D721Med (cell line): ENCODE measurements at regions not wholly inside any gene's neighbourhood (a gene's known extent, or its start where the extent isn't known, plus 50 kb on each side); places are given as distances from the start of the nearest gene placed in this dataset.
"Not testable (repeated sequence)": the region's sequence is repeated elsewhere in the genome, so short reads cannot be mapped to it uniquely, and the experiment has no call there.

Experiments used
- DNase-seq: peaks from one replicate; pipeline ENCODE4 v3.0.0; 2011; ENCODE audit warnings: low spot score; ENCODE audit not compliant: insufficient read length
- FAIRE-seq: peaks from 2 replicates; lab custom pipeline; 2011; peaks lifted over from hg19 to GRCh38; lab: Jason Lieb, UNC
- TF ChIP-seq, protein P1 (sequence below): IDR thresholded peaks from 2 replicates; pipeline ENCODE4 v1.5.1; 2012; ENCODE audit warnings: mild to moderate bottlenecking, control low read depth; ENCODE audit not compliant: insufficient read depth; ENCODE audit errors: missing control alignments

DNA sequence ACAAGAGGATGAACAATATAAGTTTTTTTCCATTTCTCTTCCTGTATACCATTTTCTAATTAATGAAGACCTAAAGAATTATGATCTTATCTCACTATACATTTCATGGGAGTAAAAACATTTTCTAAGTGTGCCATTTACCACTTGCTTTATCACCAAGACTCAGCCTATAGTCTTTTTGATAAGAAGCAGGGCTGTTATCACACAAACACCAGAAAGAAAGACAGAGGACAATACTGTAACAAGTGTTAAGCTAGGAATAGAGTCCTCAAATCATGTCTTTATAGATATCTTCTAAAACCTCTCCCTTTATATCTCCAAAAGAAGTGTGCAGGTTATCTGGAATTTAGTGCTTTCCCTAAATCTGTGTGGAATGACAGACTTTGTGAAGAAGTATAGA is 119.7 kb downstream of the FAM174A start:
- FAIRE-seq (no peak), DNase-seq (no peak)
- TF ChIP-seq, protein P1, sequence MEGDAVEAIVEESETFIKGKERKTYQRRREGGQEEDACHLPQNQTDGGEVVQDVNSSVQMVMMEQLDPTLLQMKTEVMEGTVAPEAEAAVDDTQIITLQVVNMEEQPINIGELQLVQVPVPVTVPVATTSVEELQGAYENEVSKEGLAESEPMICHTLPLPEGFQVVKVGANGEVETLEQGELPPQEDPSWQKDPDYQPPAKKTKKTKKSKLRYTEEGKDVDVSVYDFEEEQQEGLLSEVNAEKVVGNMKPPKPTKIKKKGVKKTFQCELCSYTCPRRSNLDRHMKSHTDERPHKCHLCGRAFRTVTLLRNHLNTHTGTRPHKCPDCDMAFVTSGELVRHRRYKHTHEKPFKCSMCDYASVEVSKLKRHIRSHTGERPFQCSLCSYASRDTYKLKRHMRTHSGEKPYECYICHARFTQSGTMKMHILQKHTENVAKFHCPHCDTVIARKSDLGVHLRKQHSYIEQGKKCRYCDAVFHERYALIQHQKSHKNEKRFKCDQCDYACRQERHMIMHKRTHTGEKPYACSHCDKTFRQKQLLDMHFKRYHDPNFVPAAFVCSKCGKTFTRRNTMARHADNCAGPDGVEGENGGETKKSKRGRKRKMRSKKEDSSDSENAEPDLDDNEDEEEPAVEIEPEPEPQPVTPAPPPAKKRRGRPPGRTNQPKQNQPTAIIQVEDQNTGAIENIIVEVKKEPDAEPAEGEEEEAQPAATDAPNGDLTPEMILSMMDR, result no peak

DNA sequence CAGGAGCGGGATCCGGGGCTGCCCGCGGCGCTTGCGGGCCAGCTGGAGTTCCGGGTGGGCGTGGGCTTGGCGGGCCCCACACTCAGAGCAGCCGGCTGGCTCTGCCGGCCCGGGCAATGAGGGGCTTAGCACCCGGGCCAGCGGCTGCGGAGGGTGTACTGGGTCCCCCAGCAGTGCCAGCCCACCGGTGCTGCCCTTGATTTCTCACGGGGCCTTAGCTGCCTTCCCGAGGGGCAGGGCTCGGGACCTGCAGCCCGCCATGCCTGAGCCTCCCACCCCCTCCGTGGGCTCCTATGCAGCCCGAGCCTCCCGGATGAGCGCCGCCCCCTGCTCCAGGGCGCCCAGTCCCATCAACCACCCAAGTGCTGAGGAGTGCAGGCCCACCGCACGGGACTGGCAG is 121.6 kb downstream of the FAM174A start:
- not testable (repeated sequence) for FAIRE-seq, DNase-seq

DNA sequence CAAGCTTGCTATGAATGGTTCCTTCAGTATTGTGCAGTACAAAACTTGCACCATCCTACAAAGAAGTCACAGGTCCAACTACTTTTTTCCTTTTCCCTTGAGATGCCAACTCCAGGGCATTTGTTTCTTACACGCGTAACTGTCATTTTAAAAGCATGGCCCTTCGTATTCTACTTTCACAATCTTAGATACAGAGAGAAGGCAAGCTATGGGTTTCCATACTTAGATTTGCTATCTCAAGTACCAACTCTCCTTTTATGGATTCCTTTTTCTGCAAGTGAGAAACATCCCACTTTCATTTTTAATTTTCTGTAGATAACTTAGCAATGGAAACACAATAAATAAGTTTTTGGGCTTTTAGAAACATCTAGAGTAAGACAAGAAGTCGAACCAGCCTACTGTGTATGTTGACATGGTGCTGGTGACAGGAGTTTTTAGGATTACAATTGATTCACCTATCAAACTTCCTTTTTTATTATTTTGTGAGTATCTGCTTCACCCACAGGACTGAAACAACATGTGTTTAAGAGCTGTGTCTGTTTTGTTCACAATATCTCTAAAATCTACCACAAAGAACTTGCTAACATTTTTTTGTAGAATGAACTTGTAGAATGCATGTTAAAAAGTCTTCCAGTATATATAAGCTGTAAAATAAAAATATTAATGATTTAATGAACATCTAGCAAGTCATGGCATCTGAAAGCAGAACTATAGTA is 124.1 kb downstream of the FAM174A start:
- TF ChIP-seq, protein P1, result no peak
- FAIRE-seq, result no peak
- DNase-seq, result no peak

DNA sequence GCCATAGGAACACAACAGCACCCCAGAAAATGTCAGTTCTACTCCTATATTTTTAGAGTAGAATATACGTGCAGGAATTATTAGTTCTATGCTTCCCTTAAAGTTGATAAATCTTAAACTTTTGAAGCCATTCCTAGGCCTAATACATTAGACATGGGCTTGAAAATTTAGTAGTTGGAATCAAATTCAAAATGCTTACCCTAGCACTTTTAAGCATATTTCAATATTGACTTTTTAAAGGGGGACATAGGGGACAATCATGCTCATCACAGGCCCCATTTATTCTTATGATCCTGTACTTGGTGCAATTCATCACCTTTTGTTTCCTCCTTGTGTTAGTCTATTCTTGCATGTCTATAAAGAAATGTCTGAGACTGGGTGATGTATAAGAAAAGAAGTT is 129.0 kb downstream of the FAM174A start:
- FAIRE-seq (no peak), DNase-seq (no peak)
- TF ChIP-seq, protein P1, result no peak

DNA sequence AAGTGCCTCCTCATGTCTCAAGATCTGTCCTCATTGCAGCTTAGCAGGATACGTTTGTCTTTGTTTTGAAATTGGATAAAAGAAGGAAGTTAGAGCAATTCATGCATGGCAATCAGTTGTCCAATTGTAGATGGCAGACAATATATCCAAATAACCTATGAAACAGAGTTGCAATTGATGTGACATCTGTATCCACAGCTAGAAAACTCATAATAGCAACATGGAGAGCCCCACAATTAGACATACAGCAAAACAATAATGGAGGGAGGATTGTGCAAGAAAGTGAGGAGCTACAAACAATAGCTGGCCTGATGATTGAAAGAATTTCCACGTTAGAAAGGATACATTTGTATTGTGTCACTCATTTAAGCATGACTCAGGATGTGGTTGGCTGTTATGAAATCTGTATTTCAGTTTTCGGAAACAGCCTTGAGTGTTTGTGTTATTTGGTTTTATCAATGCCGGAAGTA is 132.0 kb downstream of the FAM174A start:
- FAIRE-seq (no peak), DNase-seq (no peak)
- TF ChIP-seq, protein P1, result no peak

DNA sequence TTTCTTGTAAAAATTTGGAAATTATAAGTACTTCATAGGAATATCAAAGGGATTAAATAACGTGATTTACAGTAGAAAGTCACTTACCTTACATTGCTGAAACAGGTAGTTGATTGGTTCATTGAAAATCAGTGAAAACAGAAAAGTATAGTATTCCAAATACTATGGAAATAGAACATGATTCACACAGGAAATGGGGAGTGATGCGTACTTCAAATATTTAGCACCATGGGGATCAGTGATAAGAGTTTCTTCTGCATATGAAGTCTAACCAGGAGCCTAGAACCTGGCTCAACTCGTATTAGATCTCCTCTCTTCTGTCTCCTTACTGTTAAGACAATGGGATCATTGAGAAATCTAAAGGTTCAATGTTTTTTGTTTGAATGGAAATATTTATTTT is 133.3 kb downstream of the FAM174A start:
- FAIRE-seq (no peak), DNase-seq (no peak)
- TF ChIP-seq, protein P1, result no peak

DNA sequence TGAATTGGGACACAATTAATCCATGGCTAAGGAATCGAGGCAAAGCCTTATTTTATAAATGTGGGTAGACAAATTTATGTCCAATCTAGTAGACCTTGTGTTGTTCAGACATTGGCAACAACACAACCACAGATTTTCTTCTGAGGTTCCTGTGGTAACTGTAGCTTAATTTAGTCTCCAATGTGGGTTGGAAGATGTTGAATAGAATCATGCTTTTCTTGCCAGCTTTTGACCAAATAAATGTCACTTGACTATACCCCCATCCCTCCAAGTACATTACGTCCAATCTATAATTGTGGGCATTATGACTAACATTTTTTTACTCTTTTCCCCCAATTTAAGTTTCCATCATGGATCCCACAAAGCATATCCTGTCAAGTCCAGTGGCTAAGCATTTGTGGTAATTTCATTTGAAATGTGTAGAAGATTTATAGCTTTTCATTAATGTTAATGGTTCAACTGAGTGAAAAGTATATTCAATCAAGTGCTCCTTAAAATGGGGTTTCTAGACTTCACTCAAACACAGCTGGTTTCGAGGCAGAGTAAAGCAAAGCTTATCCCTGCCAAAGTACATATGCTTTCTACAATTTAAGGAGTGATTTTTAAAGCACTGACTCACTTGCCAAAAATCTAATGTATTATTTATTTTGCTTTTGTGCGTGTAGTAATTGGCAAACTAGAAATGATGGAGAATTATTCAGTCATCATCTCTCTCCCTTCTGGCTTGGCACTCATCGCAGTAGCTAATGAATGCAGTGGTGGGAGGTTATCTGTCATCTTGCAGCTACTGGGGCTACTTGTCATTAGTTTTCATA is 141.8 kb downstream of the FAM174A start:
- TF ChIP-seq, protein P1, result no peak
- FAIRE-seq (no peak), DNase-seq (no peak)
